OCI-LY3 (cell line): ENCODE measurements at regions not wholly inside any gene's neighbourhood (a gene's known extent, or its start where the extent isn't known, plus 50 kb on each side); places are given as distances from the start of the nearest gene placed in this dataset.

Source experiments
- CTCF ChIP-seq: fragments of 200-600, 300-600 bp; sonication (generic); IDR thresholded peaks from 2 replicates; pipeline ENCODE4 v1.5.1; 2014; ENCODE audit warnings: antibody characterized with exemption, low read length, low read depth
- EZH2phosphoT487 ChIP-seq: fragments of 200-600 bp; shearing (Covaris generic); IDR thresholded peaks from 2 replicates; pipeline ENCODE4 v1.6.1; 2018; ENCODE audit warnings: antibody characterized with exemption, mixed run types, low read depth

- TF ChIP-seq CTCF (no peak), EZH2phosphoT487 (no peak)
Observed at GRCh38 chr3:27907929-27908328, 185.8 kb upstream of the EOMES start.
